ENCODE measurements at regions not wholly inside any gene's neighbourhood (a gene's known extent, or its start where the extent isn't known, plus 50 kb on each side); places are given as distances from the start of the nearest gene placed in this dataset.

DNA sequence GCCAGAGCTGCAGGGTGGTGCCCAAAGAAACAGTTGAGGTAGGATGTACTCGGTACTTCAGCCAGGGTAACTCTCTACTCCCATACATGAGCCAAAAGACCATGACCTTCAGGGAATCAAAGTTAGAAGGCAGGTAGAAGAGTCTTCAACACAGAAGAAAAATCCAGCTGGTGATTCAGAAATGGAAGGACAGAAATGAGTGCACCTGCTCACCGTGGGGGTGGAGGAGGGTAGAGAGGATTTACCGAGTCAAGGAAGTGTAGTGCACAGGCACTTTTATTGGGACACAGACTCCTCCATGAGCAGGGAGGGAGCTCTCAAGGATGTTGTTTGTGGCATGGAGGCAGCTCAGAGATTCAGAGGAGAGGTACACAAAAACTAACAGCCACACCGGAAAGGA is 330.3 kb upstream of the PRDM1 start:
- no peak for TF ChIP-seq FOXA1 (IDR thresholded peaks at IDR 0.05)
- no peak for TF ChIP-seq EGR1 (IDR thresholded peaks at IDR 0.05; ENCODE audit: low read depth in 2 of 2)
- TF ChIP-seq HNF4G (IDR thresholded peaks at IDR 0.05), result no peak
- TF ChIP-seq JUND (IDR thresholded peaks at IDR 0.05), result no peak
- TF ChIP-seq YY1 (IDR thresholded peaks at IDR 0.05), result no peak
- TF ChIP-seq SP1 (IDR thresholded peaks at IDR 0.05), result no peak
- no peak for TF ChIP-seq RAD21 (IDR thresholded peaks at IDR 0.05)
- TF ChIP-seq CTCF (IDR thresholded peaks at IDR 0.05; ENCODE audit: low read depth, low read length, missing input control), result no peak
- TF ChIP-seq MAX (IDR thresholded peaks at IDR 0.05), result no peak
- TF ChIP-seq, protein P1, sequence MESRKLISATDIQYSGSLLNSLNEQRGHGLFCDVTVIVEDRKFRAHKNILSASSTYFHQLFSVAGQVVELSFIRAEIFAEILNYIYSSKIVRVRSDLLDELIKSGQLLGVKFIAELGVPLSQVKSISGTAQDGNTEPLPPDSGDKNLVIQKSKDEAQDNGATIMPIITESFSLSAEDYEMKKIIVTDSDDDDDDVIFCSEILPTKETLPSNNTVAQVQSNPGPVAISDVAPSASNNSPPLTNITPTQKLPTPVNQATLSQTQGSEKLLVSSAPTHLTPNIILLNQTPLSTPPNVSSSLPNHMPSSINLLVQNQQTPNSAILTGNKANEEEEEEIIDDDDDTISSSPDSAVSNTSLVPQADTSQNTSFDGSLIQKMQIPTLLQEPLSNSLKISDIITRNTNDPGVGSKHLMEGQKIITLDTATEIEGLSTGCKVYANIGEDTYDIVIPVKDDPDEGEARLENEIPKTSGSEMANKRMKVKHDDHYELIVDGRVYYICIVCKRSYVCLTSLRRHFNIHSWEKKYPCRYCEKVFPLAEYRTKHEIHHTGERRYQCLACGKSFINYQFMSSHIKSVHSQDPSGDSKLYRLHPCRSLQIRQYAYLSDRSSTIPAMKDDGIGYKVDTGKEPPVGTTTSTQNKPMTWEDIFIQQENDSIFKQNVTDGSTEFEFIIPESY (IDR thresholded peaks at IDR 0.05), result no peak
- TF ChIP-seq, protein P2, sequence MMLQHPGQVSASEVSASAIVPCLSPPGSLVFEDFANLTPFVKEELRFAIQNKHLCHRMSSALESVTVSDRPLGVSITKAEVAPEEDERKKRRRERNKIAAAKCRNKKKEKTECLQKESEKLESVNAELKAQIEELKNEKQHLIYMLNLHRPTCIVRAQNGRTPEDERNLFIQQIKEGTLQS (IDR thresholded peaks at IDR 0.05), result no peak
- TF ChIP-seq FOXA2 (IDR thresholded peaks at IDR 0.05), result no peak
- no peak for TF ChIP-seq GABPA (IDR thresholded peaks at IDR 0.05 in 1 of 2, conservative IDR thresholded peaks at IDR 0.05 in 1 of 2)
- TF ChIP-seq, protein P3, sequence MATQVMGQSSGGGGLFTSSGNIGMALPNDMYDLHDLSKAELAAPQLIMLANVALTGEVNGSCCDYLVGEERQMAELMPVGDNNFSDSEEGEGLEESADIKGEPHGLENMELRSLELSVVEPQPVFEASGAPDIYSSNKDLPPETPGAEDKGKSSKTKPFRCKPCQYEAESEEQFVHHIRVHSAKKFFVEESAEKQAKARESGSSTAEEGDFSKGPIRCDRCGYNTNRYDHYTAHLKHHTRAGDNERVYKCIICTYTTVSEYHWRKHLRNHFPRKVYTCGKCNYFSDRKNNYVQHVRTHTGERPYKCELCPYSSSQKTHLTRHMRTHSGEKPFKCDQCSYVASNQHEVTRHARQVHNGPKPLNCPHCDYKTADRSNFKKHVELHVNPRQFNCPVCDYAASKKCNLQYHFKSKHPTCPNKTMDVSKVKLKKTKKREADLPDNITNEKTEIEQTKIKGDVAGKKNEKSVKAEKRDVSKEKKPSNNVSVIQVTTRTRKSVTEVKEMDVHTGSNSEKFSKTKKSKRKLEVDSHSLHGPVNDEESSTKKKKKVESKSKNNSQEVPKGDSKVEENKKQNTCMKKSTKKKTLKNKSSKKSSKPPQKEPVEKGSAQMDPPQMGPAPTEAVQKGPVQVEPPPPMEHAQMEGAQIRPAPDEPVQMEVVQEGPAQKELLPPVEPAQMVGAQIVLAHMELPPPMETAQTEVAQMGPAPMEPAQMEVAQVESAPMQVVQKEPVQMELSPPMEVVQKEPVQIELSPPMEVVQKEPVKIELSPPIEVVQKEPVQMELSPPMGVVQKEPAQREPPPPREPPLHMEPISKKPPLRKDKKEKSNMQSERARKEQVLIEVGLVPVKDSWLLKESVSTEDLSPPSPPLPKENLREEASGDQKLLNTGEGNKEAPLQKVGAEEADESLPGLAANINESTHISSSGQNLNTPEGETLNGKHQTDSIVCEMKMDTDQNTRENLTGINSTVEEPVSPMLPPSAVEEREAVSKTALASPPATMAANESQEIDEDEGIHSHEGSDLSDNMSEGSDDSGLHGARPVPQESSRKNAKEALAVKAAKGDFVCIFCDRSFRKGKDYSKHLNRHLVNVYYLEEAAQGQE (IDR thresholded peaks at IDR 0.05), result no peak
- no peak for TF ChIP-seq NR2F2 (IDR thresholded peaks at IDR 0.05)
- TF ChIP-seq HNF4A (conservative IDR thresholded peaks at IDR 0.05), result no peak
- TF ChIP-seq TAF1 (conservative IDR thresholded peaks at IDR 0.05), result no peak
- H3K36me3 ChIP-seq (ENCODE audit: control insufficient read depth in 4 of 4, insufficient read depth in 3 of 4, low read depth in 1 of 4, low read length in 3 of 4), result no peaks in the 10 kb centered on the region
- H3K4me1 ChIP-seq (ENCODE audit: control insufficient read depth in 4 of 4, insufficient read depth in 4 of 4, low read length in 3 of 4), result peaks cover 2 to 22% (median 9%) of the 10 kb centered on the region in 4 donors
- H3K27me3 ChIP-seq (ENCODE audit: control insufficient read depth in 4 of 4, insufficient read depth in 4 of 4, low read length in 3 of 4), result no peaks in the 10 kb centered on the region
- H3K27ac ChIP-seq (ENCODE audit: low read depth in 1 of 2, low read length in 2 of 2), result no peak overlapping the region
- WGBS, result 90% methylated on average over 4 of the region's 4 CpGs
- DNase-seq (ENCODE audit: low spot score), result no peak
- no peak overlapping the region for H3K9ac ChIP-seq (ENCODE audit: low read depth in 1 of 2, low read length in 2 of 2)
- H3K4me3 ChIP-seq (ENCODE audit: low read depth in 1 of 3, low read length in 3 of 3), result no peak overlapping the region
- H3K9me3 ChIP-seq (ENCODE audit: control insufficient read depth in 4 of 4, low read length in 3 of 4), result no peaks in the 10 kb centered on the region
